ENCODE measurements at regions not wholly inside any gene's neighbourhood (a gene's known extent, or its start where the extent isn't known, plus 50 kb on each side); places are given as distances from the start of the nearest gene placed in this dataset.

- no peak overlapping the region for H2BK5ac ChIP-seq (ENCODE audit: insufficient read length, low read length)
- WGBS (ENCODE audit: extremely low coverage, insufficient read length, low lambda C conversion rate) = no CpG with 5 or more reads among the region's 14 CpGs
- H3K27me3 ChIP-seq (ENCODE audit: insufficient read depth, low read length) = peaks cover 36% of the 10 kb centered on the region
- no peaks in the 10 kb centered on the region for H3K79me2 ChIP-seq (ENCODE audit: insufficient read depth, low read length)
- H4K8ac ChIP-seq (replicated peaks; ENCODE audit: insufficient read length, low read depth, low read length) = no peak overlapping the region
- H3K23me2 ChIP-seq (ENCODE audit: insufficient read length, low read depth, low read length, poor library complexity, severe bottlenecking) = no peaks in the 10 kb centered on the region
- Mint-ChIP-seq H3K4me3 (no peak overlapping the region), H3K27ac (no peak overlapping the region), H3K9me3 (peaks cover 7 to 31% of the 10 kb centered on the region in 2 experiments), H3K4me1 (peaks cover 16 to 24% of the 10 kb centered on the region in 2 experiments), H3K36me3 (ENCODE audit: insufficient read depth in 1 of 3, low read depth in 3 of 3) (peaks cover 11 to 30% (median 17%) of the 10 kb centered on the region in 3 experiments), H3K27me3 (ENCODE audit: low read depth) (peaks cover 58% of the 10 kb centered on the region)
- H3K56ac ChIP-seq (ENCODE audit: insufficient read length, low read depth, low read length) = no peak overlapping the region
- H3K4ac ChIP-seq (ENCODE audit: low read depth, low read length) = no peak overlapping the region
- H3K79me1 ChIP-seq (ENCODE audit: insufficient read depth, low read depth, low read length, poor library complexity, severe bottlenecking) = no peaks in the 10 kb centered on the region
- H2AK5ac ChIP-seq (ENCODE audit: insufficient read length, low read length) = no peak overlapping the region
- H2BK15ac ChIP-seq (ENCODE audit: low read depth, low read length) = no peak overlapping the region
- H2BK12ac ChIP-seq (ENCODE audit: insufficient read length, low read depth, low read length) = no peak overlapping the region
- H3T11ph ChIP-seq (ENCODE audit: low read length) = no peak overlapping the region
- H4K91ac ChIP-seq (ENCODE audit: insufficient read length, low read depth, low read length) = no peak overlapping the region
- no peak for TF ChIP-seq CTCF (conservative IDR thresholded peaks at IDR 0.05)
- no peak overlapping the region for H2BK20ac ChIP-seq (ENCODE audit: low read depth, low read length, poor library complexity, severe bottlenecking)
- no peak overlapping the region for H2AFZ ChIP-seq (ENCODE audit: low read length)
- H2BK120ac ChIP-seq (ENCODE audit: low read depth, low read length, poor library complexity, severe bottlenecking) = no peak overlapping the region
- H3K23ac ChIP-seq (ENCODE audit: insufficient read length, low read depth, low read length) = no peak overlapping the region
- H3K4me1 ChIP-seq (ENCODE audit: insufficient read depth, low read length) = no peaks in the 10 kb centered on the region; the same call in 1 of the 2 replicates
- H3K9me3 ChIP-seq (ENCODE audit: control insufficient read depth, low read depth, low read length) = peaks cover 8% of the 10 kb centered on the region
- DNase-seq = no peak
- H3K14ac ChIP-seq (ENCODE audit: insufficient read depth, low read length) = no peak overlapping the region
- no peaks in the 10 kb centered on the region for H4K20me1 ChIP-seq (ENCODE audit: control insufficient read depth, insufficient read depth, insufficient read length)
- no peak overlapping the region for H3K9ac ChIP-seq (ENCODE audit: extremely low read depth, insufficient read length, low read length)
- H3K27ac ChIP-seq (ENCODE audit: insufficient read length, low read depth, low read length) = no peak overlapping the region
- H3K18ac ChIP-seq (ENCODE audit: insufficient read length, low read depth, low read length) = no peak overlapping the region
- H3K4me2 ChIP-seq (ENCODE audit: insufficient read depth, insufficient read length, low read length) = no peak overlapping the region
- H4K5ac ChIP-seq (ENCODE audit: insufficient read length, low read depth, low read length) = no peak overlapping the region
Measured at GRCh38 chr7:50960621-50961310, 178.1 kb upstream of the GRB10 start.

Data from H9 (cell line).